GM21367 (cell line): ENCODE measurements at regions not wholly inside any gene's neighbourhood (a gene's known extent, or its start where the extent isn't known, plus 50 kb on each side); places are given as distances from the start of the nearest gene placed in this dataset.
"Not testable (repeated sequence)": the region's sequence is repeated elsewhere in the genome, so short reads cannot be mapped to it uniquely, and the experiment has no call there.

Source experiments
- ATAC-seq: cut with Tn5 transposase; IDR thresholded peaks from one replicate; pipeline ENCODE4 v1.9.1; 2021; ENCODE audit not compliant: unreplicated experiment

DNA sequence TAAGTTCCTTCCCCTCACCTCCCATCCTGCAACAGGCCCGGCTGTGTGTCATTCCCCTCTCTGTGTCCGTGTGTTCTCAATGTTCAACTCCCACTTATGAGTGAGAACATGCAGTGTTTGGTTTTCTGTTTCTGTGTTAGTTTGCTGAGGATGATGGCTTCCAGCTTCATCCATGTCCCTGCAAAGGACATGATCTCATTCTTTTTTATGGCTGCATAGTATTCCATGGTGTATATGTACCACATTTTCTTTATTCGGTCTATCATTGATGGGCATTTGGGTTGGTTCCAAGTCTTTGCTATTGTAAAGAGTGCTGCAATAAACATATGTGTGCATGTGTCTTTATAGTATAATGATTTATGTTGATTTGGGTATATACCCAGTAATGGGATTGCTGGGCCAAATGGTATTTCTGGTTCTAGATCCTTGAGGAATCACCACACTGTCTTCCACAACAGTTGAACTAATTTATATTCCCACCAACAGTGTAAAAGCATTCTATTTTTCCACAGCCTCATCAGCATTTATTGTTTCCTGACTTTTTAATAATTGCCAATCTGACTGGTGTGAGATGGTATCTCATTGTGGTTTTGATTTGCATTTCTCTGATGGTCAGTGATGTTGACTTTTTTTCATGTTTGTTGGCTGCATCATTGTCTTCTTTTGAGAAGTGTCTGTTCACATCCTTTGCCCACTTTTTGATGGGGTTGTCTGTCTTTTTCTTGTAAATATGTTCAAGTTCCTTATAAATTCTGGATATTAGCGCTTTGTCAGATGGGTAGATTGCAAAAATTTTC, 174.1 kb upstream of the PHACTR1 start:
- not testable (repeated sequence) for ATAC-seq

DNA sequence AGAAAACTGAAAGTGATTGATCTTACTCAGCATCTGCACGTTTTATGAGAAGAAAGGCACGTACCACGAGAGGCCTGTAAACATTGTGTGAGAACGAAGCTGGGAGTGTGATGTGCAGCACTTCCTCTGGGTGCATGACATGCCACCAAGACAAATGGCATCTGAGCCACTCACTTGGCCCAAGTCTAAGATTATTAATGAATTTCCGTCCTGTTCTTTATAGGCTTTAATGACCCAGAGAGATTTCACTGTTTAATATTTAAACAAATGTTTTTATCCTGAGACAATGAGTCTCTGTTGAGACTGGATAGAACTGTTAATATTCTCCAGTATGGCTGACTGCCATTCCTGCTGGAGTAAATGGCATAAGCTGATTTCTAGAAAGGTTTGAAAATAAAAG, 172.6 kb upstream of the PHACTR1 start:
- ATAC-seq: no peak

DNA sequence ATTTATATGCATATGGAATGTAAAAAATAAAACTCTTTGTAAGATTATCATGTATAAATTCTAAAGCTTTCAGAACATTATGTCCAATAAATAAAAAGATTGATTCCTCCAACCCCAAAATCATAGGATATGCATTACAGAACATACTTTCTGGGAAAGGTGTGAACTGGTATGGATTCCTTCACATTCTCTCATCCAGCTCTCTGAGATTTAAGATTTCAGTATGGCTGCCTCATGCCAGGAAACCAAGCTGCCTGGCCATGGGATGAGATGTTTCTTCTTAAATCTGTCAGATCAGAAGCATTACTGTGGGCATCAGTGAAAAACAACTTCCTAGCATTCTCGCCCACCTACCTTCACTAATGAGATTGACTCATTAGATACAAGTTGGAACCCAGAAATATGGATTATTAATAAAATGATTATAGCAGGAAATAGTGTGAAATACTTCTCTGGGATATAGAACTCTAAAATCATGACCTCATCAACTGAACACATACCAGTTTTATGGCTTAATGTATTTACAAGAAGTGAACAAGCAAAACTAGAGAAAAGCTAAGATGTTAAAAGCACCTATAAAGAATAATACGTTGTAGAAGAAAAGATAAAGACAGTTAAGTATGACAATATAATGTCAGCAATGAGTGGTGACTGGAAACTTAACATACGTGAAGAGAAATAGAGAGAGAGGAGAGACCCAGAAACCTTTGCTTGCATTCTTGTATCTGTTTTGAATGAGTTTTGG, 171.6 kb upstream of the PHACTR1 start:
- no peak for ATAC-seq

DNA sequence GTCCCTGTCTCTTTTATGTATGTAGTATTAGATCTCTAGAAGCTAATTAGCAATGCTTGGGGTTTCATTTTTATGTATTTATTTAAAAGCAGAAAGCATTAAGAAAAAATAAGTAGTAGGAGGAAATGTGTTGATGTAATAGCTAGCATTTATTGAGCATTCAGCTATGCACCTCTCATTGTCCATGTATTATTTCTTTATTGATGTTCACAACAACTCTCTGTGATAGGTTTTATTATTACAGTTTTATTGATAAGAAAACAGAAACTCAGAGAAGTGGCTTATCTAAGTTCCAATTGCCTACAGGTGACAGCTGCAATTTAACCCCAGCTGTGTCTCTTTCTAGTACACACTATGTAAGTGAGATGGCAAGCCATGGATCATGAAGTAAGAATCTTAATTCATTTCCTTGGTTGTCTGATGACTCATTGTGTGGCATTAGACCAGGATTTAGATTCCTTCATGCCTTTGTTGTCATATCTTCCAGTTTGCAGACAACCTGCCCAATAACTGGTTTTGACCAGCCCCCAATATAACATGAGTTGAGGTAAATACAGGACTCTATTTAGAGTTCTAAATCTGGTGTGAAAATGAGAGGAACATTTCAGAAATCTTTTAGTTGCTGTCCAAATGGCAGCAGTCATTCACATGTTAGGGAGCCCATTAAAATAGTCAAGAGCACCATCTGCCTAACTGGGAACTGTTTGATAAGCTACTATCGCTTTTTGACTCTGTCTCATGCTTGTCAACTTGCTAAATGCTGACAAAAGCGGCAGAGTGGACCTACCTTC, 170.8 kb upstream of the PHACTR1 start:
- no peak for ATAC-seq

DNA sequence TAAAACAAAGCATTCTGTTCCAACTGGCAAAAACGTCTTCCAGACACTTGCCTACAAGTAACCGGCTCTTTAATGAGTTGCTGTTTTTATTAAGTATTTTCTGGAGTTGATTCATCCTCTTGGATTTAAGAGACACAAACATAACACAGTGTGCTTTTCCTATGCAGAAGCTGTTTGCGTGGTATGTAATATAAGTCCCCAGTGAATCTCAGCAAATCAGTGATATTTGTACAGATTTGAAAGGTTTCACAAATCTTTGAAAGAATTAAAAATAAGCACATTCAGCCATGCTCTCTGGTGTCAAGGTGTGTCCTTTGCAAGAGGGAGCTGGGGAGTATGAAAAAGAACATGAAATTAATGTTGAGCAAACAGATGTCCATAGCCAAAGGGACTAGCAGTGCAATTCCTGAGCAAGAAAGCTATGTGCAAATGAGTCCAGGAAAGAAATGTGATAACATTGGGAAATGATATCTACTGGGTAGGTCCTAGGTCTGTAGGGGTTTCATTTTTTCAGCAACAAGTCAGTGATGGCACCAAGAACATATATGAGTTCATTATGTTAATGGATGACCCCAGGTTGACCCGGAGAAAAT, 170.1 kb upstream of the PHACTR1 start:
- no peak for ATAC-seq

DNA sequence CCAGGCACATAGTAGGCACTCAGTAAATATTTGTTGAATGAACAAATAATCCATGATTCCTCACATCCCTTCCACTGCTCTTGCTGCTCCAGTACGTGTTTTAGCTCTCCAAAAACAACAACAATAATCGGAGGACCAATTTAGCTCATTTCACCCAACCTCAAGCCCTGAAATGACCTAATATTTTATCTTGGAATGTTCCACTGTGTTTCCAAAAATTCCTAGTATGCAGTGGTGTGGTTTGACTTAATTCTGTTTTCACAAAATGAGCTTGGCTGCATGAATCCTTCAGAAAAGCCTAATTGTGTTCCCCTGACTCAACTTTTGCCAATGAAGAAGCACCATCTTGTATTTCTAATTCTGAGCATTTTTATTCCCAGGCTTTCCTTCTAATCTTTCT, 168.0 kb upstream of the PHACTR1 start:
- no peak for ATAC-seq

DNA sequence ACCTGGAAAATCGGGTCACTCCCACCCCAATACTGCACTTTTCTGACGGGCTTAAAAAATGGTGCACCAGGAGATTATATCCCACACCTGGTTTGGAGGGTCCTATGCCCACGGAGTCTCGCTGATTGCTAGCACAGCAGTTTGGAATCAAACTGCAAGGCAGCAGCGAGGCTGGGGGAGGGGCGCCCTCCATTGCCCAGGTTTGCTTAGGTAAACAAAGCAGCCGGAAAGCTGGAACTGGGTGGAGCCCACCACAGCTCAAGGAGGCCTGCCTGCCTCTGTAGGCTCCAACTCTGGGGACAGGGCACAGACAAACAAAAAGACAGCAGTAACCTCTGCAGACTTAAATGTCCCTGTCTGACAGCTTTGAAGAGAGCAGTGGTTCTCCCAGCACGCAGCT, 167.1 kb upstream of the PHACTR1 start:
- ATAC-seq: not testable (repeated sequence)

DNA sequence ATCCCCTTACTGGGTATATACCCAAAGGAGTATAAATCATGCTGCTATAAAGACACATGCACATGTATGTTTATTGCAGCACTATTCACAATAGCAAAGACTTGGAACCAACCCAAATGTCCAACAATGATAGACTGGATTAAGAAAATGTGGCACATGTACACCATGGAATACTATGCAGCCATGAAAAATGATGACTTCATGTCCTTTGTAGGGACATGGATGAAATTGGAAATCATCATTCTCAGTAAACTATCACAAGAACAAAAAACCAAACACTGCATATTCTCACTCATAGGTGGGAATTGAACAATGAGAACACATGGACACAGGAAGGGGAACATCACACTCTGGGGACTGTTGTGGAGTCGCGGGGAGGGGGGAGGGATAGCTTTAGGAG, 161.7 kb upstream of the PHACTR1 start:
- ATAC-seq: not testable (repeated sequence)

DNA sequence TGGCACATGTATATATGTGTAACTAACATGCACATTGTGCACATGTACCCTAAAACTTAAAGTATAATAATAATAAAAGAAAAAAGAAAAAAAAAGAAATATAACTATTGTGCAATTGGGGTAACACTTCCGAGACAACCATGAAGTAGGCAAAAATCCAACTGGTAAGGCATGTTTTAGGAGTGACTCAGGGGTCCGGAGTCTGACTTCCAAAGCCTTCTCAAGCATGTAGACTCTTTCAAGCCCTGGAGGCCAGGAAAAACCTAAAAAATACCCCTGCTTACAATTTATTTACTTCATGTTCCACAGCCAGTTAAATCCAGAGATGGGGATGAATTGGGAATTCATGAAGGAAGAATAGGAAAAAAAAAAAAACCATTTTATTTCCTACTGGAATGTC, 161.3 kb upstream of the PHACTR1 start:
- no peak for ATAC-seq

DNA sequence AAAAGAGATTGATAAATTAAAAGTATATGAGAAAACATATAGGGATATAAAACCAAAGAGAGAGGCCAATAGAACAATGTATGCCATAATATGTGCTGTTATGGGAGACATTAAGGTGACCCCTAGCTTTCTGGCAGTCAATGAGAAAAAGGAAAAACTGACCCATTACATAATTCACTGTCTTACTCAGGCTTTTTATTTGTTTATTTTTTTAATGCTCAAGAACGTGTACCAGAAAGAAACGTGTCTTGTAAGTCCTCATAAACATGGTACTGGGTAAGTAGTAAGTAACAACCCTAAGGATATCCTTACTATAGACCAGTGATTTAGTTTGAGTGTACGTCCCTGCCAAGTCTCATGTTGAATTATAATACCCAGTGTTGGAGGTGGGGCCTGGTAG, 160.8 kb upstream of the PHACTR1 start:
- ATAC-seq: no peak

DNA sequence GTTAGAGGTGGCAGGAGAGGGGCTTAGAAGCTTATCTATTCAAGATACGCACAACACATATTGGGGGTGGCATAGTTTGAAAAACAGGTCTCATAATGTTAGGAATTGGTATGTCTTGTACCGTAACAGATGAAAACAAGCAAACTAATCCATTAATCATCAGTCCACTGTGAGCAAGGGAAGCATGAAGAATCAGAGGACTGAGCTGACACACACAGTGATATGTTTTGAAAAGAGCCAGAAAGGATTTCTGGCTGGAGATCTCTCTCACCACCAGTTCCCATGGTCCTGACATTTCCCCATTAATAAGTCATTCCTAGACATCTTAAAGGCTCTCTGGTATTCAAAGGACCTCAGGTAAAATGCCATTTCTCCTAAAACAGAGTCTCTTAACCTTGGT, 158.8 kb upstream of the PHACTR1 start:
- ATAC-seq: no peak

DNA sequence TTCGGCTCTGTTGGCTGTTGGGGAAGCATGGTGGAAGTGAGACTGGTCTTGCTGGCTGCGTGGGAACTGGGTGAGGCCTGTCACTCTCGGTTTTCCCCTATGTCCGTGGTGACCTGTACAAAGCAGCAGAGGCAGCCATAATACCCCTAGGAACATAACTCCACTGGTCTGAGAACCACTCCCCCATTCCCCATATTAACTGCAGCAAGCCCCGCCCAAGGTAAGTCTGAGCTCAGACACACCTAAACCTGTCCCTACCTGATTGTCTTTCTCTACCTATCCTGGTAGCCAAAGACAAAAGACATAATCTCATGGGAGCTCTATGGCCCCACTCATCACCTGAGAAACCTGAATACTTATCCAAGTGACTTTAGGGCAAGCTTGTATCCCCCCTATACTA, 156.3 kb upstream of the PHACTR1 start:
- ATAC-seq: no peak

DNA sequence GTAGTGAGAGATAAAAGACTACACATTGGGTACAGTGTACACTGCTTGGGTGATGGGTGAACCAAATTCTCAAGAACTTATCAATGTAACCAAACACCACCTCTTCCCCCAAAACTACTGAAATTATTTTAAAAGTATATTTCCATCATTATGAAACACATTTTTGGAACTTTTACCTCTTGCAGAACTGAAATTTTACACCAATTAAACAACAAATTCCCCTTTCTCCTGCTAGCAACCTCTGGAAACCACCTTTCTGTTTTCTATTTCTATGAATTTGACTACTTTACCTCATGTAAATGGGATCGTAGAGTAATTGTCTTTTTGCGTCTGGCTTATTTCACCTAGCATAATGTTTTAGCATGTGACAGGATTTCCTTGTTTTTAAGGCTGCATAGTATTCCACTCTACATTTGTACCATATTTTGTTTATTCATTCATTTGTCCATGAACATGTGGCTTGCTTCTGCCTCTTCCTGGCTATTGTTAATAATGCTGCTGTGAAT, 149.9 kb upstream of the PHACTR1 start:
- ATAC-seq: no peak

DNA sequence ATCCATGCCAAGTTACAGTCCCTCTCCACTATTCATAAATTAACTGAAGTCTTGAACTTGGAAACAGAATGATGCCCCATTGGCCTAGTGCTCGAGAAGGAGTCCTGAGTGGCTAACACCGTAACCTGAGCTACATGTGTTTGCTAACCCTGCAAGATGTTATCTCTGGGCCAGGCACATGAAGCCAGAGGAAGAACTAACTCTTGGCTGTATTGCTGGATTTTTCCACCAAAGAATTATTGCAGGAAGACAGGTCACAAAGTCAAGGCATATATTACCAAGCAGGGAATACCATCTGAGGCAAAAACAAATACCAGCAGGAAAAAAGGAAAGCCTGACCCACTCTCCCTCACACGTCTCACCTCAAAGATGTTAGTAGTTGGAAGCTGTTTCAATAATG, 148.9 kb upstream of the PHACTR1 start:
- ATAC-seq: no peak

DNA sequence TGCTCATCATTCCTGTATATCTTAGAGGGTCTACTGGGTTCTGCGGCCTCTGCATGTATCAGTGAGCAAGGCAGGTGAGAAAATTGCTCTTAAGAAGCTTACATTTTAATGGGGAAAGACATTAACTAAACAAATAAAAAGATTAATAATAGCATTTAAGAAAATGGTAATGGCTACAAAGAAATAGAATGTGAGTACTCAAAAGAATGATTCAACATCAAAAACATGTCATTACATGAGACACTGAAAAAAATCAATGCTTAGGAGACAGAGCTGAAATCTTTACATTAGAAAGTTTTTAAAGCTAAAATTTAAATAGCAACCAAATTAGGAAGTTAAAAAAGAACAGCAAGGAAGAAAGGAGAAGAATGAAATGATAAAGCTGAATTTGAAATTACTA, 146.9 kb upstream of the PHACTR1 start:
- no peak for ATAC-seq

DNA sequence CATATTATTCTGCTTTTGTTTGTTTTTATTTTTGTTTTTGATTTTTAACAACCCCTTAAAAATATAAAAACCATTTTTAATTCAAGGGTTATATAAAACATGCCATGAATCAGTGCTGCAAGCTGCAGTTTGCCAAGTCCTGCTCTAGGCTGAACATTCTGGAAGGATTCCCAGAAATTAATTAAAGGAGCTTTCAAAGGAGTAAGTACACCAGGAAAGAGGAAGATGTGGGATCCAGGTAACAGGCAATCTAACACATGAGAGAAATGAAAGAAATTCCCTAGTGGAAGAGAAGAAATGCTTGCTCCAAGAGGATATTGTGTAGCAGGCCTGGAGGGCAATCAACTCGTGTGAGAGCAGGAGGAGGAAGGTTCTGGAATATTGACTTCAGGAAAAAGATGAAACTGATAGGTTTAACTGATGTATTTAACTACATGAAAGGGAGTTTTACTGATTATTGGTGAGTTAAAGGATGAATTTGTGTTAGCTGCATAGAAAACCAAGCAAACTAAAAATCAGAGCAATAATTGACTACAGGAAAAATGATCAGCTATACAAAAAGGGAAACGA, 146.0 kb upstream of the PHACTR1 start:
- ATAC-seq: no peak

DNA sequence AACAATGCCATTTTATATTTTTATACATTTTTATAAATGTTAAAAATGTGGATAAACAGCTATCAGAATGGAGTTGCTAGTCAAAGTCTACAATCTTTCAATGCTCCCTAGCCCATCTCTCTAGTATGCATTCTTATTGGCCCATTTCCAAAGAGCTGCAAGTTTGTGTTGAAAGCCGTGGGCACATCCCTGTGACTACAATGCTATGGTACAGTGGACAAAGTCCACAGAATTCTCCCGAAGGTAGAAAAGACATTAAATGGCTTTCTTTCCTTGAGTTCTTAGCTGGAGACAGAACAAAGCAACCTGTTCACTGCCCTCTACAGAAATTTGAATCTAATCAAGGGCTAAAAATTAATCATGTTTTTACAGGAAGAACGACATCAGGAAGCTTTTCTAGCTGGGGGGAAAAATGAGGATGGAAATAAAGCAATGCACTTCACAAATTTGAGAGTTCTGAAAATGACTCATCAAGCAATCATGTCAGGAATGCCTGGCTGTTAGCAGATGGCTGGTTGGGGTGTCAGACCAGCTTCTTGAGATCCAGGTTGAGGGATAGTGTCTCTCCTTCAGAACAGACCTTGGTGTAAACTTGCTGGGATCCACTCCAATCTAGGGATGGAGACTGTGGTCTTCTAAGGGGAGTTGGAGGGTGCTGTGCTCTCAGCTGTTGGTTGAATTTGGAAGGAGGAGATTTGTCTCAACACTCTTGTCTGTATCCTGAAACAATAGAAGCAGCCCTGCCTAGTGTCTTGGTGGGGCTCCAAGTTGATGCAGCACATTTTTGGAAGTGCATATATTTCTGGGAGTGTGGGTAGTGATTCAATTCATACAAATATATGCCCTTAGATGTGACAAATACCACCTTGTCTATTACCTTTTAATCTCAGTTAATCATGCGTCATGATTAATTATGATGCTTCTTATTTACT, 143.4 kb upstream of the PHACTR1 start:
- no peak for ATAC-seq

DNA sequence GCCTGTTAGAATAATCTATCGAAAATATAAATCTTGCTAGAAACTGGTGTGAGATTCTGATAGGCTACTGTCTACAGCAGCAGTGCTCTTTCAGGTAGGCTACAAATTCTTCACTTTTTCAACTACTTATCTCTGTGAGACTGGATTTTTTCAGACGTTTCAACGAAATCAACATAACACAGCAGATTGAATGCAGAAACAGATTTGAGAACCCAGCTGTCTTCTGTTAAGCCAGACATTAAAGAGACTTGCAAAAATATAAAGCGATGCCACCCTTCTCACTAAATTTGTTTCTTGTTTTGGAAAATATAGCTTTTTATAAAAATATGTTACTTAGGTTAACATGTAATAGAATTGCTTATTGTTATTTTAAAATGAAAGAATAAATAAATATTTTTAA, 140.6 kb upstream of the PHACTR1 start:
- no peak for ATAC-seq

DNA sequence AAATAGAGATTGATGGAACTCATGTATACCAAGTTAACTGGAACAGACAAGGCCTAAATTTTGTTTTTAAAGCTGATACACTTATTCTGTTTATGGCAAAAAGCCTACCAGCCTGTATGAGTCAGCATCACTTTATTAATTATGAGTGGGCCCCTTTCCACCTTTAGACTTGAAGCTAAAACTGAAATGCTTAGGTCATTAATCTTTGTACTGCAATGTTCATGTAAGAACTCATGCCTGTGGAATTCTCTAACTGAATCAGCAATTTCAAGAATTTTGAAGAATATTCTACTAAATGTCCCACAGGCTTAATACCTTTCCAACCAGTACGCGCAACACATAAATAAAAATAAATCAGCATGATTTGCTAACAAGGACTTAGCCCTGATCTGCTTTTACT, 140.2 kb upstream of the PHACTR1 start:
- ATAC-seq: no peak
